GM10266 (cell line): ENCODE measurements at regions not wholly inside any gene's neighbourhood (a gene's known extent, or its start where the extent isn't known, plus 50 kb on each side); places are given as distances from the start of the nearest gene placed in this dataset.

Source experiments
- DNase-seq: peaks from one replicate; pipeline ENCODE4 v3.0.0; 2012; ENCODE audit errors: extremely low spot score
- TF ChIP-seq, protein P1 (sequence below): IDR thresholded peaks from 2 replicates; pipeline ENCODE4 v1.5.1; 2012; ENCODE audit warnings: mild to moderate bottlenecking, low read depth; ENCODE audit not compliant: control insufficient read depth, insufficient read depth; ENCODE audit errors: missing control alignments

GRCh38 chr1:182238421-182238820 lies 153.2 kb downstream of the GLUL start:
- TF ChIP-seq, protein P1, sequence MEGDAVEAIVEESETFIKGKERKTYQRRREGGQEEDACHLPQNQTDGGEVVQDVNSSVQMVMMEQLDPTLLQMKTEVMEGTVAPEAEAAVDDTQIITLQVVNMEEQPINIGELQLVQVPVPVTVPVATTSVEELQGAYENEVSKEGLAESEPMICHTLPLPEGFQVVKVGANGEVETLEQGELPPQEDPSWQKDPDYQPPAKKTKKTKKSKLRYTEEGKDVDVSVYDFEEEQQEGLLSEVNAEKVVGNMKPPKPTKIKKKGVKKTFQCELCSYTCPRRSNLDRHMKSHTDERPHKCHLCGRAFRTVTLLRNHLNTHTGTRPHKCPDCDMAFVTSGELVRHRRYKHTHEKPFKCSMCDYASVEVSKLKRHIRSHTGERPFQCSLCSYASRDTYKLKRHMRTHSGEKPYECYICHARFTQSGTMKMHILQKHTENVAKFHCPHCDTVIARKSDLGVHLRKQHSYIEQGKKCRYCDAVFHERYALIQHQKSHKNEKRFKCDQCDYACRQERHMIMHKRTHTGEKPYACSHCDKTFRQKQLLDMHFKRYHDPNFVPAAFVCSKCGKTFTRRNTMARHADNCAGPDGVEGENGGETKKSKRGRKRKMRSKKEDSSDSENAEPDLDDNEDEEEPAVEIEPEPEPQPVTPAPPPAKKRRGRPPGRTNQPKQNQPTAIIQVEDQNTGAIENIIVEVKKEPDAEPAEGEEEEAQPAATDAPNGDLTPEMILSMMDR, result no peak

GRCh38 chr1:182237329-182237728 lies 154.3 kb downstream of the GLUL start:
- no peak for DNase-seq
- TF ChIP-seq, protein P1, result no peak

More at GRCh38 chr1:182238421-182238820, 153.2 kb downstream of the GLUL start:
- no peak for DNase-seq

GRCh38 chr1:182236651-182237077 lies 154.9 kb downstream of the GLUL start:
- no peak for DNase-seq
- TF ChIP-seq, protein P1, result no peak

- no peak for DNase-seq
- TF ChIP-seq, protein P1, result no peak
Measured at GRCh38 chr1:182235952-182236650, 155.5 kb downstream of the GLUL start.

GRCh38 chr1:182235604-182235951 lies 156.0 kb downstream of the GLUL start:
- TF ChIP-seq, protein P1, result no peak
- no peak for DNase-seq

DNA sequence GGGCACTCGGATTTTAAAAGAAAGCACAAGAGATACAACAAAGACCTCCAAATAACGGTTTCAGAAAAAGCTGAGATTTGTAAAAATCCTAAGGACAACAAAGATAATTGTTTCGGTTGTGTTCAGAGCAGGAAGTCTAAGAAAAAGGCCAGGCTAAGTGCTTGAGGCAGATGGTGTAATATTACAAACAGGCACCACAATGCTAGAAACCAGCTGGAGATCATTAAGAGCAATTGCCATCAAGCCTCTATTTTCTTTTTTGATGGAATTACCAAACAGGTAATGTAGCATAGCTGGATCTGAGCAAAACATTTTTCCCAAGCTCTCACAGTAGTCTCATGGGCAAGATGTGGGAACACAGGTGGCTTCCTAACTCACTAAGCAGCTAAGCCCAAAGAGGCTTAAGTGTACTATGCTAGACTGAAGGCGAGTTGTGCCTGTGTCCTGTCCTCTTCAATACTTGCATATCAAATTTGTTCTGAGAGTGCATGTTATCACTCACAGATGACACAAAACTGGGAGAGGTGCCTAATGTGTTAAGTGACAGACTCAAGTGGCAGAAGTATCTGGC lies 161.6 kb downstream of the GLUL start:
- TF ChIP-seq, protein P1, result no peak
- DNase-seq, result no peak

GRCh38 chr1:182229451-182229850 lies 162.1 kb downstream of the GLUL start:
- TF ChIP-seq, protein P1, result no peak
- DNase-seq, result no peak
